GM12874 (cell line): ENCODE measurements at regions not wholly inside any gene's neighbourhood (a gene's known extent, or its start where the extent isn't known, plus 50 kb on each side); places are given as distances from the start of the nearest gene placed in this dataset.

Source experiments
- CTCF ChIP-seq: IDR thresholded peaks from 2 replicates; pipeline ENCODE4 v1.5.1; 2011; ENCODE audit warnings: low read depth, mild to moderate bottlenecking, control low read depth, low read length, moderate library complexity; ENCODE audit not compliant: insufficient read depth

DNA sequence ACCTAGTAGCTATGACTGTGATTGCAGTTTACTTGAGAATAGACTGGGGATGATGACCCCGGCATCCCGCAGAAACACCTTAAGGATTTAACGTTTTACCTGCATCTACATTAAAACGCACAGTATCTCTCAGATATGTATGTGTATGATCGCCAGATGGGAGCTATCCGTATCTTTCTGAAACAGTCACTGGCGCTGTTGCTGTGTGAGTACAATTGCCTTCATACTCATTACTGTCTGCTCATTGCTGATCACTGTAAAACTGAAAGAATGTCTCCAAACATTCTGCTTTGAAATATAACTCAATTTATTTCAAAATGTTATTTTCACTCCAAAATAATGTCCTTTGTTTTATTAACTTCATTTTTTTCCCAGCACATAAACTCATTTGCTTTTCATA is 388.9 kb upstream of the AKR1E2 start:
- no peak for TF ChIP-seq CTCF

DNA sequence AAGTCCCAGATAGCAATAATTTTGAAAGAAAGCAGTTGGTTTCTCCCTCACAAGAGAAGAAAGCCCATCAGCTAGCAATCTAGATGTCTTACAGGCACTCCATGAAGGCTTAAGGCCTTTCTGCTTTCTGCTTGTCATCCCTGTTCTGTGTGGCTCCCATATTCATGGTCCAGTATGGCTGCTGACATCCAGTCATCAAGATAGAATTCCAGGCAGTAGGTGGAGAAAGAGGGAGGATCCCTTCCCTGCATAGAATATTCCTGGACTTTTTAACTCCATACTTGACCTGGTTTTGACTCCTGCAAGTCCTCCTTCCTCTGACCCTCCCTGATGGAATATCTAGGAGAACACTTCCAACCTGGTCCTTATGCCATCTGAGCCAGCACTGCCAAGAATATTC is 389.9 kb upstream of the AKR1E2 start:
- TF ChIP-seq CTCF, result no peak

DNA sequence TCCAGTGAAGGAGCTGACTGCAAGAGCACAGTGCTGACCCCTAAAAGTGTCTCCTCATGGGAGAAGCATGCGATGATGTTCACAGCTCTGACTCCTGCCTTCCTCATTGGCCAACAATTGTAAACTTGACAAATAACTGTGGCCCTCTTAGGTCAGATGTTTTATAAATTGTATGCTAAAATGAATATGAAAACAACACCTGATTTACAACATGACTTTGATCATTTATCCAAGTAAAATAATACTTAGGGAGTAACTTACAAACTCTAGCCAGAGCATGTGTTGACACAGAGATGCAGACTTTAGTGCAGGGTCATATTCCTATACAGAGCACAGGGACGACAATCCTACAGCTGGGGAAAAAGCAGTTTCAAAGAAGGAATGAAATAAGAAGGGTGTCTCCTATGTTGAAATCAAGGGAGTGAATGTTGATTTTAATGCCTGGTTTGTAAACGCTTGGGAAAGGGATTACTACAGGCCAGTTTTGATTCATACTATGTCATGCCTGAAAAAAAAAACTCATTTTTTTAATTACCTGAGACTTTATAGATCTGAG is 391.4 kb upstream of the AKR1E2 start:
- TF ChIP-seq CTCF, result no peak

GRCh38 chr10:4434105-4434504 is 391.9 kb upstream of the AKR1E2 start:
- no peak for TF ChIP-seq CTCF

- no peak for TF ChIP-seq CTCF
Observed at GRCh38 chr10:4431114-4431863, 394.7 kb upstream of the AKR1E2 start.

DNA sequence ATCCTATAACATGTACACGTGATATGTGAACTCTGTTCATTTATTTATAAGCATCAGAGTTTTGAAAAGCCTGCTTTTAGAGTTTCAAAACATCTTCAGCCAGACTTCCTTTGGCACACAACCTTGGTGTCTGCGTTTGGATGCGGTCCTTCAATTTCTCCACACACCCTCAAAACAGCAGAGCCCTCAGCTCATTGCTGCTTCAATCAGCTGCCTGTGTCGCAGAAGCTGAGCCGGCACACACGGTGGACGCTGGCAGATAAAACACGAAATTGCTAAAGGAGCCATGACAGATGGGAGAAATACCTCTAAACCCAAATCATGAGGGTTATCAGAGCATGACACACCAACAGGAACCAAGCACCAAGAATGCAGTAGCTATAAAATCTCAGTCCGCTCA is 396.4 kb upstream of the AKR1E2 start:
- TF ChIP-seq CTCF, result no peak

GRCh38 chr10:4427532-4427931 is 398.5 kb upstream of the AKR1E2 start:
- TF ChIP-seq CTCF, result no peak
